LNCAP (cell line): ENCODE measurements at regions not wholly inside any gene's neighbourhood (a gene's known extent, or its start where the extent isn't known, plus 50 kb on each side); places are given as distances from the start of the nearest gene placed in this dataset.

Source experiments
- TF ChIP-seq, protein P1 (sequence below): fragments of 450-650 bp; IDR thresholded peaks from 2 replicates; pipeline ENCODE4 v1.5.1; 2017; ENCODE audit warnings: mild to moderate bottlenecking

DNA sequence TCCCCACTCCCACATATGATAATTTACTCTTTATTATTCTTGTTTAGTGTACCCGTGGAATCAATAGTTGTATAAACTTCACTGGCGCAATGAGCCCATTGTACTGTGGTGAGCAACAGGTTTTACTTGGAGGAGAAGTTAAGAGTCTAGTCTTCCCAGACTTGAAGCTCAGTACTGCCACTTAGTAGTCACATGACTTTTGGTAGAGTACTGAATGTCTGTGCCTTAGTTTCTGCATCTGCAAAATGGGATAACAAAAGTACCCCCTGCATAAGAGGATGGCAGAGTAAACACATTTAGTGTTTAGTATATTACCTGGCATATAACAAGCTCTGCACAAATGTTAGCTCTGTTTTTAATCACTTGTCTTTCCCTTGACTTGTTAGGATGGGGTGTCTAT lies 375.5 kb downstream of the VRK1 start:
- TF ChIP-seq, protein P1, sequence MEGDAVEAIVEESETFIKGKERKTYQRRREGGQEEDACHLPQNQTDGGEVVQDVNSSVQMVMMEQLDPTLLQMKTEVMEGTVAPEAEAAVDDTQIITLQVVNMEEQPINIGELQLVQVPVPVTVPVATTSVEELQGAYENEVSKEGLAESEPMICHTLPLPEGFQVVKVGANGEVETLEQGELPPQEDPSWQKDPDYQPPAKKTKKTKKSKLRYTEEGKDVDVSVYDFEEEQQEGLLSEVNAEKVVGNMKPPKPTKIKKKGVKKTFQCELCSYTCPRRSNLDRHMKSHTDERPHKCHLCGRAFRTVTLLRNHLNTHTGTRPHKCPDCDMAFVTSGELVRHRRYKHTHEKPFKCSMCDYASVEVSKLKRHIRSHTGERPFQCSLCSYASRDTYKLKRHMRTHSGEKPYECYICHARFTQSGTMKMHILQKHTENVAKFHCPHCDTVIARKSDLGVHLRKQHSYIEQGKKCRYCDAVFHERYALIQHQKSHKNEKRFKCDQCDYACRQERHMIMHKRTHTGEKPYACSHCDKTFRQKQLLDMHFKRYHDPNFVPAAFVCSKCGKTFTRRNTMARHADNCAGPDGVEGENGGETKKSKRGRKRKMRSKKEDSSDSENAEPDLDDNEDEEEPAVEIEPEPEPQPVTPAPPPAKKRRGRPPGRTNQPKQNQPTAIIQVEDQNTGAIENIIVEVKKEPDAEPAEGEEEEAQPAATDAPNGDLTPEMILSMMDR: no peak

DNA sequence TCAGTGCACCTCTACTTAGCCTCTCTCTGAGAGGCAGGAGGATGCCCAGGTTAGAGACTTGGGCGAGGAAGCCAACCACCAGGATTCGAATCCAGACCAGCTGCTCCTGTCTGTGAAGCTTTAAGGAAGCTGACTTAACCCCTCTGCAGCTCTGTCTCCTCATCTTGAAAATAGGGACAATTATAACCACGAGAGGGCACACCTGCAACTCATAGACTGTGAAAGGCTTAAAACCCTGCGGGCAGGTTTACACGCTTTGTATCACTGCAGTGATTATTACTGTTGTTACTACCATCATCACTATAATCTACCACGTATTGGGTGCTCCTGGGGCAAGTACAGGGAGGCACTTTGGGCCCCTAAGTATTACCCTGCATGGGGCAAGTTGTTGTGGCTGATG lies 379.8 kb downstream of the VRK1 start:
- TF ChIP-seq, protein P1: peak; percentile 38

GRCh38 chr14:97177635-97178034 lies 380.5 kb downstream of the VRK1 start:
- TF ChIP-seq, protein P1: no peak

DNA sequence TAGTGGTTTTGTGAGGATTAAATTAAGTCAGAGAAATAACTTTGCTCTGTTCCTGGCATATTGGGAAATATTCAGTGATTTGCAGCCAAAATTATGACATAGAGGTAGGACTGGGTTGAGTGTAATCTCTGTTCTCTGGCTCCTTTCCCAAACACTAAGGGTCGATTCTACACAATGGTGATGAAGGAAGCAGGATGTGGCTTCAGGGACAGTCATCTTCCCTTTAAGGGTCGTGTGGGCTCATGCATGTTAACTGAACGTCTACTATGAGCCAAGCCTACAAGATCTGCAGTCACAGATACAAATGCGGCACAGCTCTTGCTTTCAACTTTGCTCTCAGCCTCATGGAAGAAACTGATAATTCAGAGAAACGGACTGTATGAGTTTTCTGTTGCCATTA lies 381.6 kb downstream of the VRK1 start:
- TF ChIP-seq, protein P1: no peak

GRCh38 chr14:97179573-97179972 lies 382.4 kb downstream of the VRK1 start:
- TF ChIP-seq, protein P1: no peak

GRCh38 chr14:97180304-97181200 lies 383.4 kb downstream of the VRK1 start:
- TF ChIP-seq, protein P1: no peak

GRCh38 chr14:97185186-97185585 lies 388.0 kb downstream of the VRK1 start:
- TF ChIP-seq, protein P1: 0 out of 2 replicates have a peak, but pooled peaks have one; percentile 14
